ENCODE measurements at regions not wholly inside any gene's neighbourhood (a gene's known extent, or its start where the extent isn't known, plus 50 kb on each side); places are given as distances from the start of the nearest gene placed in this dataset.

DNA sequence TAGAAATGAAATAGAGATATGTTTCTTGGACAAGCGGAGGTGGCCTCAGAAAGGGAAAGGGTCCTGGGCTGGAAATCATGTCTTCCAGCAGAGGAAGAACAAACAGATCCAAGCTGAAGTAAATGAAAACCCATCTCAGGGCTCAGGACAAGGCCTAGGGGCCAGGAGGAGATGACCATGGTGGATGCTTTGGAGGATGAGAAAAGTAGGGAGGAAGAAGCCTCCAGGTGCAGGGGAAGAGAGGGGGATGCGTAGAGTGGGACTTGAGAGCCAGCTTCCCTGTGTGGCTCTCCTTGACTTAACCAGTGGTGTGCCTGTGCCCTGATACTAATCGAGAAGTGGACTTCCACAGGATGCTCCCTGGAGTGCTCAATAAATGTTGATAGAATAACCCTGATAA lies 203.2 kb downstream of the FAM43A start:
- Histone ChIP-seq H3K18ac (ENCODE audit: insufficient read length, low read depth, low read length) (no peak overlapping the region), H4K5ac (ENCODE audit: insufficient read length, low read depth, low read length) (no peak overlapping the region), H3K27ac (ENCODE audit: insufficient read length, low read depth, low read length) (no peak overlapping the region), H3K23ac (ENCODE audit: insufficient read length, low read depth, low read length) (no peak overlapping the region), H3K56ac (ENCODE audit: insufficient read length, low read depth, low read length) (no peak overlapping the region), H4K20me1 (ENCODE audit: control insufficient read depth, insufficient read depth, insufficient read length) (no peaks in the 10 kb centered on the region), H2BK5ac (ENCODE audit: insufficient read length, low read length) (no peak overlapping the region), H3K9me3 (ENCODE audit: control insufficient read depth, low read depth, low read length) (no peaks in the 10 kb centered on the region), H2BK12ac (ENCODE audit: insufficient read length, low read depth, low read length) (no peak overlapping the region), H3K4ac (ENCODE audit: low read depth, low read length) (no peak overlapping the region), H3K4me2 (ENCODE audit: insufficient read depth, insufficient read length, low read length) (no peak overlapping the region), H3K27me3 (ENCODE audit: insufficient read depth, low read length) (no peaks in the 10 kb centered on the region), H2BK15ac (ENCODE audit: low read depth, low read length) (no peak overlapping the region), H2BK120ac (ENCODE audit: low read depth, low read length, poor library complexity, severe bottlenecking) (no peak overlapping the region), H3K23me2 (ENCODE audit: insufficient read length, low read depth, low read length, poor library complexity, severe bottlenecking) (no peaks in the 10 kb centered on the region), H2BK20ac (ENCODE audit: low read depth, low read length, poor library complexity, severe bottlenecking) (no peak overlapping the region), H3K79me2 (ENCODE audit: insufficient read depth, low read length) (no peaks in the 10 kb centered on the region), H2AFZ (ENCODE audit: low read length) (no peak overlapping the region), H3T11ph (ENCODE audit: low read length) (no peak overlapping the region), H3K9ac (ENCODE audit: extremely low read depth, insufficient read length, low read length) (no peak overlapping the region), H4K91ac (ENCODE audit: insufficient read length, low read depth, low read length) (no peak overlapping the region), H4K8ac (replicated peaks; ENCODE audit: insufficient read length, low read depth, low read length) (no peak overlapping the region), H3K14ac (ENCODE audit: insufficient read depth, low read length) (no peak overlapping the region), H3K4me1 (ENCODE audit: insufficient read depth, low read length) (no peaks in the 10 kb centered on the region), H2AK5ac (ENCODE audit: insufficient read length, low read length) (no peak overlapping the region), H3K79me1 (ENCODE audit: insufficient read depth, low read depth, low read length, poor library complexity, severe bottlenecking) (no peaks in the 10 kb centered on the region)
- peak; percentile 4 for DNase-seq
- peaks cover 2 to 8% of the 10 kb centered on the region in 2 experiments; a peak in 1 of 4 replicates for H3K4me1 Mint-ChIP-seq
- no peak overlapping the region; a peak in 1 of 7 replicates for H3K27ac Mint-ChIP-seq
- no CpG with 5 or more reads among the region's 3 CpGs for WGBS (ENCODE audit: extremely low coverage, insufficient read length, low lambda C conversion rate)
- TF ChIP-seq, protein P1, sequence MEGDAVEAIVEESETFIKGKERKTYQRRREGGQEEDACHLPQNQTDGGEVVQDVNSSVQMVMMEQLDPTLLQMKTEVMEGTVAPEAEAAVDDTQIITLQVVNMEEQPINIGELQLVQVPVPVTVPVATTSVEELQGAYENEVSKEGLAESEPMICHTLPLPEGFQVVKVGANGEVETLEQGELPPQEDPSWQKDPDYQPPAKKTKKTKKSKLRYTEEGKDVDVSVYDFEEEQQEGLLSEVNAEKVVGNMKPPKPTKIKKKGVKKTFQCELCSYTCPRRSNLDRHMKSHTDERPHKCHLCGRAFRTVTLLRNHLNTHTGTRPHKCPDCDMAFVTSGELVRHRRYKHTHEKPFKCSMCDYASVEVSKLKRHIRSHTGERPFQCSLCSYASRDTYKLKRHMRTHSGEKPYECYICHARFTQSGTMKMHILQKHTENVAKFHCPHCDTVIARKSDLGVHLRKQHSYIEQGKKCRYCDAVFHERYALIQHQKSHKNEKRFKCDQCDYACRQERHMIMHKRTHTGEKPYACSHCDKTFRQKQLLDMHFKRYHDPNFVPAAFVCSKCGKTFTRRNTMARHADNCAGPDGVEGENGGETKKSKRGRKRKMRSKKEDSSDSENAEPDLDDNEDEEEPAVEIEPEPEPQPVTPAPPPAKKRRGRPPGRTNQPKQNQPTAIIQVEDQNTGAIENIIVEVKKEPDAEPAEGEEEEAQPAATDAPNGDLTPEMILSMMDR (conservative IDR thresholded peaks at IDR 0.05): no peak
- peaks cover 0 to 9% (median 3%) of the 10 kb centered on the region in 3 experiments; a peak in 4 of 7 replicates for H3K36me3 Mint-ChIP-seq (ENCODE audit: insufficient read depth in 1 of 3, low read depth in 3 of 3)
- no peak overlapping the region for H3K4me3 Mint-ChIP-seq
- peaks cover 4 to 14% of the 10 kb centered on the region in 2 experiments; a peak in 4 of 5 replicates for H3K9me3 Mint-ChIP-seq
- peaks cover 2% of the 10 kb centered on the region for H3K27me3 Mint-ChIP-seq (ENCODE audit: low read depth)
